GM23338 (cell line): ENCODE measurements at regions not wholly inside any gene's neighbourhood (a gene's known extent, or its start where the extent isn't known, plus 50 kb on each side); places are given as distances from the start of the nearest gene placed in this dataset.

Experiments used
- ATAC-seq: fragments of 200-7000 bp; cut with Tn5 transposase; 3 replicates; pipeline ENCODE4 v1.9.1; 2020
- DNase-seq: peaks from one replicate; pipeline ENCODE4 v3.0.0-alpha.2; 2015; ENCODE audit warnings: low spot score
- H2AFZ ChIP-seq: fragments of 200-600 bp; sonication (generic); 2 replicates; pipeline ENCODE4 v1.8.0; 2016; ENCODE audit warnings: antibody characterized with exemption, mild to moderate bottlenecking, moderate library complexity
- H3F3A ChIP-seq: fragments of 200-600 bp; sonication (generic); replicated peaks from 2 replicates; pipeline ENCODE4 v1.8.0; 2017; ENCODE audit warnings: antibody characterized with exemption, mixed run types, low read depth
- H3K27ac ChIP-seq: fragments of 200-600 bp; sonication (generic); 2 replicates; pipeline ENCODE4 v1.6.1; 2016; ENCODE audit warnings: low read depth
- H3K27me3 ChIP-seq: fragments of 200-600 bp; sonication (generic); 2 replicates; pipeline ENCODE4 v1.8.0; 2016; ENCODE audit warnings: mild to moderate bottlenecking, mixed run types, moderate library complexity; ENCODE audit not compliant: insufficient read depth
- H3K36me3 ChIP-seq: fragments of 200-600 bp; sonication (generic); 2 replicates; pipeline ENCODE4 v1.8.0; 2016; ENCODE audit warnings: mild to moderate bottlenecking; ENCODE audit not compliant: insufficient read depth
- H3K4me1 ChIP-seq: fragments of 200-600 bp; sonication (generic); 2 replicates; pipeline ENCODE4 v1.8.0; 2016; ENCODE audit warnings: mild to moderate bottlenecking, moderate library complexity; ENCODE audit not compliant: insufficient read depth
- H3K4me2 ChIP-seq: fragments of 200-600 bp; sonication (generic); 2 replicates; pipeline ENCODE4 v1.7.1; 2017; ENCODE audit warnings: mixed run types
- H3K4me3 ChIP-seq: fragments of 200-600 bp; sonication (generic); 2 replicates; pipeline ENCODE4 v1.6.1; 2016; ENCODE audit warnings: mixed run types
- H3K79me2 ChIP-seq: fragments of 200-600 bp; sonication (generic); replicated peaks from 2 replicates; pipeline ENCODE4 v1.8.0; 2017; ENCODE audit warnings: mild to moderate bottlenecking; ENCODE audit not compliant: insufficient read depth
- H3K9me2 ChIP-seq: fragments of 200-600 bp; sonication (generic); 2 replicates; pipeline ENCODE4 v1.8.0; 2017; ENCODE audit not compliant: insufficient read depth
- H4K20me1 ChIP-seq: fragments of 200-600 bp; sonication (generic); replicated peaks from 2 replicates; pipeline ENCODE4 v1.8.0; 2017; ENCODE audit warnings: mild to moderate bottlenecking; ENCODE audit not compliant: insufficient read depth
- H3K27ac Mint-ChIP-seq: 2 replicates; pipeline ENCODE4 v1.8.0; 2020; ENCODE audit warnings: inconsistent platforms, mild to moderate bottlenecking, moderate library complexity, mixed read lengths
- H3K27me3 Mint-ChIP-seq: 3 replicates; pipeline ENCODE4 v1.8.0; 2022; ENCODE audit warnings: low read depth, mild to moderate bottlenecking, moderate library complexity, mixed read lengths, inconsistent platforms; ENCODE audit not compliant: insufficient read depth, poor library complexity
- H3K36me3 Mint-ChIP-seq: 3 replicates; pipeline ENCODE4 v1.8.0; 2021; ENCODE audit warnings: low read depth, mild to moderate bottlenecking, inconsistent platforms, moderate library complexity, mixed read lengths
- H3K4me1 Mint-ChIP-seq: 3 replicates; pipeline ENCODE4 v1.8.0; 2020; ENCODE audit warnings: mild to moderate bottlenecking, inconsistent platforms, mixed read lengths
- H3K4me3 Mint-ChIP-seq: 3 replicates; pipeline ENCODE4 v1.8.0; 2021; ENCODE audit warnings: moderate library complexity, mild to moderate bottlenecking, inconsistent platforms, mixed read lengths
- H3K9me3 Mint-ChIP-seq: 3 replicates; pipeline ENCODE4 v1.8.0; 2020; ENCODE audit warnings: moderate library complexity, mild to moderate bottlenecking, inconsistent platforms, mixed read lengths
- CTCF ChIP-seq, 2 experiments: fragments of 200-600 bp in 1 of 2; sonication (generic) in 1 of 2; conservative IDR thresholded peaks; 2 replicates each; pipeline versions ENCODE4 v1.5.1 to v1.6.1; 2016 to 2017; ENCODE audit warnings: antibody characterized with exemption in 2 of 2, low read depth in 2 of 2, mild to moderate bottlenecking in 2 of 2, moderate library complexity in 1 of 2
- ETS1 ChIP-seq: IDR thresholded peaks from 2 replicates; pipeline ENCODE4 v1.6.1; 2016; ENCODE audit warnings: antibody characterized with exemption
- EZH2 ChIP-seq: fragments of 200-600 bp; sonication (generic); IDR thresholded peaks from one replicate; pipeline ENCODE4 v1.8.0; 2017; ENCODE audit warnings: antibody characterized with exemption, mild to moderate bottlenecking, low read depth; ENCODE audit not compliant: unreplicated experiment
- EZH2phosphoT487 ChIP-seq: fragments of 200-600 bp; sonication (generic); IDR thresholded peaks from one replicate; pipeline ENCODE4 v1.8.1; 2018; ENCODE audit warnings: antibody characterized with exemption; ENCODE audit not compliant: unreplicated experiment
- JUNB ChIP-seq: IDR thresholded peaks from one replicate; pipeline ENCODE4 v1.6.1; 2016; ENCODE audit warnings: antibody characterized with exemption; ENCODE audit not compliant: unreplicated experiment
- NANOG ChIP-seq: IDR thresholded peaks from 2 replicates; pipeline ENCODE4 v1.6.1; 2016; ENCODE audit warnings: antibody characterized with exemption, borderline replicate concordance
- POLR2AphosphoS5 ChIP-seq: IDR thresholded peaks from 2 replicates; pipeline ENCODE4 v1.6.1; 2016; ENCODE audit warnings: antibody characterized with exemption, low read depth
- REST ChIP-seq: IDR thresholded peaks from one replicate; pipeline ENCODE4 v1.6.1; 2018; ENCODE audit warnings: antibody characterized with exemption; ENCODE audit not compliant: unreplicated experiment
- STAT1 ChIP-seq: IDR thresholded peaks from one replicate; pipeline ENCODE4 v1.6.1; 2016; ENCODE audit warnings: antibody characterized with exemption; ENCODE audit not compliant: unreplicated experiment
- ZNF114 ChIP-seq: fragments of 250-450 bp; sonication (Bioruptor Pico); IDR thresholded peaks from 2 replicates; pipeline ENCODE4 v1.5.0; 2020; ENCODE audit warnings: mild to moderate bottlenecking, moderate library complexity
- ZNF331 ChIP-seq: fragments of 250-450 bp; sonication (Bioruptor Pico); IDR thresholded peaks from 2 replicates; pipeline ENCODE4 v1.5.0; 2020; ENCODE audit warnings: low read depth, mild to moderate bottlenecking, moderate library complexity

GRCh38 chr2:175628243-175628642 is 373.8 kb downstream of the LNPK start:
- Histone ChIP-seq H4K20me1 (no peaks in the 10 kb centered on the region), H3K4me1 (no peaks in the 10 kb centered on the region), H3K79me2 (no peaks in the 10 kb centered on the region), H3K27me3 (no peaks in the 10 kb centered on the region), H3K4me2 (no peak overlapping the region), H3K27ac (no peak overlapping the region), H3F3A (no peaks in the 10 kb centered on the region), H3K36me3 (no peaks in the 10 kb centered on the region), H3K4me3 (no peak overlapping the region), H2AFZ (no peak overlapping the region), H3K9me2 (no peaks in the 10 kb centered on the region)
- no peak for ATAC-seq
- H3K27me3 Mint-ChIP-seq = no peaks in the 10 kb centered on the region
- no peaks in the 10 kb centered on the region; the same call in 1 of the 3 replicates for H3K9me3 Mint-ChIP-seq
- DNase-seq = no peak
- H3K36me3 Mint-ChIP-seq = no peaks in the 10 kb centered on the region
- H3K4me1 Mint-ChIP-seq = peaks cover 6% of the 10 kb centered on the region; the same call in 2 of the 3 replicates
- TF ChIP-seq REST (no peak), NANOG (no peak), EZH2phosphoT487 (no peak), JUNB (no peak), POLR2AphosphoS5 (no peak), STAT1 (no peak), ZNF114 (CRISPR knock-in tag) (no peak)
- no peak overlapping the region for H3K4me3 Mint-ChIP-seq
- no peak overlapping the region for H3K27ac Mint-ChIP-seq

- Histone ChIP-seq H3K27me3 (no peaks in the 10 kb centered on the region), H3K4me3 (no peak overlapping the region), H3K4me2 (no peak overlapping the region), H4K20me1 (no peaks in the 10 kb centered on the region), H3K79me2 (no peaks in the 10 kb centered on the region), H3K36me3 (no peaks in the 10 kb centered on the region), H3K27ac (no peak overlapping the region), H3F3A (no peaks in the 10 kb centered on the region), H2AFZ (no peak overlapping the region), H3K4me1 (no peaks in the 10 kb centered on the region), H3K9me2 (no peaks in the 10 kb centered on the region)
- Mint-ChIP-seq H3K36me3 (no peaks in the 10 kb centered on the region), H3K4me3 (no peak overlapping the region), H3K9me3 (no peaks in the 10 kb centered on the region; the same call in 1 of the 3 replicates), H3K27me3 (no peaks in the 10 kb centered on the region), H3K4me1 (peaks cover 6% of the 10 kb centered on the region; the same call in 2 of the 3 replicates), H3K27ac (no peak overlapping the region)
- DNase-seq (no peak), ATAC-seq (no peak)
- TF ChIP-seq NANOG = no peak
- TF ChIP-seq POLR2AphosphoS5 = no peak
- TF ChIP-seq EZH2 = no peak
- no peak for TF ChIP-seq REST
- TF ChIP-seq JUNB = no peak
- TF ChIP-seq ETS1 = no peak
- TF ChIP-seq STAT1 = no peak
- no peak for TF ChIP-seq ZNF114 (CRISPR knock-in tag)
- TF ChIP-seq EZH2phosphoT487 = no peak
- TF ChIP-seq ZNF331 (CRISPR knock-in tag) = no peak
- no peak for TF ChIP-seq CTCF (conservative IDR thresholded peaks at IDR 0.05; ENCODE audit: low read depth in 2 of 2)
These were observed 374.7 kb downstream of the LNPK start for GRCh38 chr2:175627405-175627804.
